Vagina (tissue), 2 donors: ENCODE measurements at regions not wholly inside any gene's neighbourhood (a gene's known extent, or its start where the extent isn't known, plus 50 kb on each side); places are given as distances from the start of the nearest gene placed in this dataset.

ENCODE experiments used
- POLR2A ChIP-seq, 2 donors: fragments of 450-650 bp; IDR thresholded peaks; one replicate each; pipeline ENCODE4 v1.6.1; 2017; ENCODE audit warnings: antibody characterized with exemption in 2 of 2, mild to moderate bottlenecking in 2 of 2, moderate library complexity in 2 of 2
- POLR2AphosphoS5 ChIP-seq, 2 donors: sonication (generic); formaldehyde crosslinking; IDR thresholded peaks; one replicate each; pipeline ENCODE4 v1.9.0; 2017; ENCODE audit warnings: antibody characterized with exemption in 2 of 2, mild to moderate bottlenecking in 2 of 2, low read depth in 1 of 2; ENCODE audit not compliant: insufficient read depth in 1 of 2
- TF ChIP-seq, protein P1 (sequence below), 3 experiments: fragments of 450-650 bp in 2 of 3; fragments of 200-600 bp in 1 of 3; sonication (generic) in 1 of 3; IDR thresholded peaks; one replicate each; pipeline ENCODE4 v1.5.1; 2017 to 2019; ENCODE audit warnings: antibody characterized with exemption in 3 of 3, mild to moderate bottlenecking in 2 of 3, moderate library complexity in 2 of 3

DNA sequence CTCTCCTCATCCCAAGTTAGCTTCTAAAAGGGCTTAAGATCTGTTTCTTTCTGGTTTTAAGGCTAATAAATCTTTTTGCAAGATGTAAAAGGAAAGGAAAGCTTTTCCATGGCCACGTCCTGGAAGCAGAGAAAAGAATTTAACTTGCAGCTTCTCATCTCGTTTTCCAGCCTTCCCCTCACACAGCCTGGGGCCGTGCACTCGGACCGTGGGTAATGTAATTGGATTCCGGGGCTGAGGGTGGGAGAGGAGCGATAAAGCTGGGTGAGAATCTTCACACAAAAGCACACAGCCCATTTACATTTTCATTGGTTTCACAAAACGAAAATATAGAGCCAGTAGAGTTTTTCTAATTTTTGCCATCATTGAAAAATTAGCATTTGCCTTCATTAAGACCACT lies 91.2 kb downstream of the IRX2 start:
- TF ChIP-seq POLR2A (IDR thresholded peaks at IDR 0.05), result no peak
- TF ChIP-seq, protein P1, sequence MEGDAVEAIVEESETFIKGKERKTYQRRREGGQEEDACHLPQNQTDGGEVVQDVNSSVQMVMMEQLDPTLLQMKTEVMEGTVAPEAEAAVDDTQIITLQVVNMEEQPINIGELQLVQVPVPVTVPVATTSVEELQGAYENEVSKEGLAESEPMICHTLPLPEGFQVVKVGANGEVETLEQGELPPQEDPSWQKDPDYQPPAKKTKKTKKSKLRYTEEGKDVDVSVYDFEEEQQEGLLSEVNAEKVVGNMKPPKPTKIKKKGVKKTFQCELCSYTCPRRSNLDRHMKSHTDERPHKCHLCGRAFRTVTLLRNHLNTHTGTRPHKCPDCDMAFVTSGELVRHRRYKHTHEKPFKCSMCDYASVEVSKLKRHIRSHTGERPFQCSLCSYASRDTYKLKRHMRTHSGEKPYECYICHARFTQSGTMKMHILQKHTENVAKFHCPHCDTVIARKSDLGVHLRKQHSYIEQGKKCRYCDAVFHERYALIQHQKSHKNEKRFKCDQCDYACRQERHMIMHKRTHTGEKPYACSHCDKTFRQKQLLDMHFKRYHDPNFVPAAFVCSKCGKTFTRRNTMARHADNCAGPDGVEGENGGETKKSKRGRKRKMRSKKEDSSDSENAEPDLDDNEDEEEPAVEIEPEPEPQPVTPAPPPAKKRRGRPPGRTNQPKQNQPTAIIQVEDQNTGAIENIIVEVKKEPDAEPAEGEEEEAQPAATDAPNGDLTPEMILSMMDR (IDR thresholded peaks at IDR 0.05), result no peak
- TF ChIP-seq POLR2AphosphoS5 (IDR thresholded peaks at IDR 0.05; ENCODE audit: insufficient read depth in 1 of 2, low read depth in 1 of 2), result no peak
